ENCODE measurements at regions not wholly inside any gene's neighbourhood (a gene's known extent, or its start where the extent isn't known, plus 50 kb on each side); places are given as distances from the start of the nearest gene placed in this dataset.
"Not testable (repeated sequence)": the region's sequence is repeated elsewhere in the genome, so short reads cannot be mapped to it uniquely, and the experiment has no call there.

DNA sequence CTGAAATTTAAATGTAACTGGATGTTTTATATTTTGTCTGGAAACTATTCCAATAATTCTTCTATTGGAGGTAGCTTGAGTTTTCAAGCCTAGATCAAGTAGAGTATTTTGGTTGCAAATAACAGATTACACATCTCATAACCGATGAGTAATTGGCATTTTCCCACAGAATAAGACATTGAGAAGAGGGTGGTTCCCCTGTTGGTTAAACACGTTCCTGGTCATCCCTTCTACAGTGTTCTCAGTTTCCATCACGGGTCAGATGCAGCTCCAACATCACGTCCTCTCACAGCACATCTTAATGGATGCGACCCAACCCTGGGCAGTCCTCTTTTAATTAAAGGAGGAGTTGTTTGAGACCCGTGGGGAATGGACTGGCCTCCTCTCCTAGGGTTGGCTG is 149.0 kb upstream of the ZNF516 start:
- no peak for DNase-seq (ENCODE audit: low read depth in 2 of 2)

DNA sequence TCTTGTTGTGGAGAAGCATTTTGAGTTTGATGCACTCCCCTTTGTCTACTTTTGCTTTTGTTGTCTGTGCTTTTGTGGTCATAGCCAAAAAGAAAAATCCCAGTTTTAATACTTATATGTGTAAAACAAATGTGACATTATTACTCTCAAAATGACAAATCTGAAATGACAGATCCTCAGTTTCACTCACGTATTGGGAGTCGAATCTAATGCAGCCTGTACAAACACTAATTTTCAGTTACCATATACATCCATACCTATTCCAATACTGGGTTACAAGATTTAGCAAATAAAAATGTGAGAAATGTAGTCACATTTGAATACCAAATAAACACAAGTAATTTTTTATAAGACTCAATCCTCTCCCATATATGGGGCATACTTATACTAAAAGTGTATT is 148.2 kb upstream of the ZNF516 start:
- no peak for DNase-seq (ENCODE audit: low read depth in 2 of 2)

GRCh38 chr18:76640438-76640837 is 145.4 kb upstream of the ZNF516 start:
- DNase-seq (ENCODE audit: low read depth in 2 of 2): no peak

DNA sequence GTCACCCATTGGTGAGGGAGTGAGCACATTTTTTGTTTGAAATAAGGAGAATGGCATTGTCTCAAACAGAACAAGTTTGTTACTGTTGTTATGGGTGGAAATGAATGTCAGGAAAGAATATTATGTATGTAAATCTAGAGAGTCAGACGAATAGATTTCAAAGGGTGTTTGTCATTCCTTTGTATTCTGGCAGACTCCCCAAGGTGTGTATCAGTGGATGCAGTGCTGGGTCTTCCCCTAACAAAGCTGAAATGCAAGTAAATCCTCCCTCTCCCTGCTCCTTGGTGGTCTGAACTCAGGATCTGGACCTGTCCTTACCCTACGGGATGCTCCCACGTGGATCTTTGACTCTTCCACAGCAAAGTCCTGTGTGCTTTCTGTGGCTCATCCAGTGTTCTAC is 139.5 kb upstream of the ZNF516 start:
- no peak for DNase-seq (ENCODE audit: low read depth in 2 of 2)

GRCh38 chr18:76633588-76634269 is 138.7 kb upstream of the ZNF516 start:
- no peak for DNase-seq (ENCODE audit: low read depth in 2 of 2)

- no peak for DNase-seq (ENCODE audit: low read depth in 2 of 2)
Observed at GRCh38 chr18:76627444-76627843, 132.4 kb upstream of the ZNF516 start.

GRCh38 chr18:76626991-76627390 is 131.9 kb upstream of the ZNF516 start:
- DNase-seq (ENCODE audit: low read depth in 2 of 2): no peak

GRCh38 chr18:76622651-76623050 is 127.6 kb upstream of the ZNF516 start:
- no peak for DNase-seq (ENCODE audit: low read depth in 2 of 2)

DNA sequence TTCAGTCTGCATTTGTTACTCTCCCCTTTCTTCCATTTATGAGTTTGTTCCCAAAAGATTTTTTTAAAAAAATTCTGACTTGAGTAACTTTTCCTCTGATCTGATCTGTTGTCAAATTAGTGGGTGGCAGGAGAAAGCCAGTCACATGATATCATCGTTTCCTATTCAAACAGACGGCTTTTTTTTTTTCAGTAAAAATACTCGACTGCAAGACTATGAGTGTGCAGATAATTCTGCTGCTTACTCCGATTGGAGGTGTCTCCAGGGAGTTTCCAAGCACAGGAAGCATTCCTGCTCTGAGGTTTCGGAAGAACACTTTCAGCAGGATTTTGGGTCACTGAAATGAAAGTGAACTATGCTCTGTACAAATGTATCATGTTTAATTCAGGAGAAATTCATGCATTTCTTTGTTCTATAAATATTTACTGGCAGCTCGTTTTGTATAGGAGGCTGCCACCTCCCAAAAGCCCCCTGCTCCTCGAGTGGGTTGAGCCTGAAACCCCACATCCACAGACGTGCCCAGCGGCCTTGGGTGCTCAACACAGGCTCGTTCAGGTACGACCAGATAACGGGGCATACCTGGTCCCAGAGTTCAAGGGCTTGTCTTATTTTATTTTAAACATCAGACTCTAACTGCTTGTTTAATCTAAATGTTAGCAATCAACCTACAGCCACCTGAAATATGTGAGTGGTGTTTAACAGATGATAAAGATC is 126.9 kb upstream of the ZNF516 start:
- peak in 1 of 2 donors; percentile 6 for DNase-seq (ENCODE audit: low read depth in 2 of 2)

DNA sequence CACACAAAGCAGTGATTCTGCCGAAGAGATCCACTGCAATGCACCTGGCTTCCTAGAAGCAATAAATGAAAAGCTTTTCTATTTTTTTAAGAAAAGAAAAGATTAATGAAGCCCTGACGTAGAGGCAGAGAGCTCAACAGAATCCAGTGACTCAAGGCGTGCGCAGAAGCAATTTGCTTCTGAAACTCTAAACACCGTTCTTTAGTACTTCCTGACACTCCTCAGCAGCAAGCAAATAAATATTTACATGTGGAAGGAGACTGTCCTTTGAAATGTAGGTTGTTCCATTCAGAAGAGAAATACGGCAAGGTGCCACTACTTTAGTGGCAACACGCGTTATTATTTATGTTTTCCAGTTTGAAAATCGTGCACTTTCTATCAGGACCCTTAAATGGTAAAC is 126.2 kb upstream of the ZNF516 start:
- no peak for DNase-seq (ENCODE audit: low read depth in 2 of 2)

- peak in 1 of 2 donors; percentile 45 for DNase-seq (ENCODE audit: low read depth in 2 of 2)
Observed at GRCh38 chr18:76620321-76621170, 125.5 kb upstream of the ZNF516 start.

- no peak for DNase-seq (ENCODE audit: low read depth in 2 of 2)
Observed at GRCh38 chr18:76619621-76620315, 124.7 kb upstream of the ZNF516 start.

DNA sequence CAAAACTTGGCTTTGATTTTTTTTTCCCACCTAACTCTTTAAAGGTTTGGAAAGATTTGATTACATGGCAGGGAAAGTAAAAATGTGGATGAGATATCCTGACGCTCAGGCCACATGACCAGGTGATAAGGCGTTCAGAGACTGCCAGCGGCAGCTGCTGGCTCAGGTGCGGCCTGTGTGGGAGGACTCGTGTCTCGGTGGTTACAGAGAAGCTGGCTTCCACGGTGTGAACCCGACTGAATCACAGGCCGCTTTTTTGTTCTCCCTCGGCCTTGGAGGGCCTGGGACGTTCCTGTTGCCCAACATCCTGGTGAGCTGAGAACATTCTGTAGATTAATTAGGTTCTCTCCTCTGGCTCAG is 124.2 kb upstream of the ZNF516 start:
- DNase-seq (ENCODE audit: low read depth in 2 of 2): no peak

DNA sequence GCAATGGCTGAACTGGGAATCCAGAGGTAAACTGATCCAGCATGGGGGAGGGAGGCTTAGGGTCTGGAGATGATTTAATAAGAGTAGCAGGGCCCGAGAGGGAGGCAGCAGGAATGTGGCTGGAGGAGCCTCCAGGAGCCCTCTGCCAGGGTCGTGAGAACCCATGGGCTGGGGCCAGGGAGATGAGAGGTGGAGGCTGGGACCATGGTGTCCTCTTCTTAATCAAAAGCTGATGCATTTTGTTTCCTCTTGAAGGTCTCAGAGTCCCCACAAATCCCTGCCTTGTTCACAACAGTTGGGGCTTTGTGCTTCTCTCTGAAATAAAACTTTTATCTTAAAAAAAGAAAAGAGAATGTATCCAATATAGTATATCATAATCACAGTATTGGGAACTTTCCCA is 123.7 kb upstream of the ZNF516 start:
- DNase-seq (ENCODE audit: low read depth in 2 of 2): no peak

- DNase-seq (ENCODE audit: low read depth in 2 of 2): no peak
Observed at GRCh38 chr18:76616373-76616772, 121.3 kb upstream of the ZNF516 start.

DNA sequence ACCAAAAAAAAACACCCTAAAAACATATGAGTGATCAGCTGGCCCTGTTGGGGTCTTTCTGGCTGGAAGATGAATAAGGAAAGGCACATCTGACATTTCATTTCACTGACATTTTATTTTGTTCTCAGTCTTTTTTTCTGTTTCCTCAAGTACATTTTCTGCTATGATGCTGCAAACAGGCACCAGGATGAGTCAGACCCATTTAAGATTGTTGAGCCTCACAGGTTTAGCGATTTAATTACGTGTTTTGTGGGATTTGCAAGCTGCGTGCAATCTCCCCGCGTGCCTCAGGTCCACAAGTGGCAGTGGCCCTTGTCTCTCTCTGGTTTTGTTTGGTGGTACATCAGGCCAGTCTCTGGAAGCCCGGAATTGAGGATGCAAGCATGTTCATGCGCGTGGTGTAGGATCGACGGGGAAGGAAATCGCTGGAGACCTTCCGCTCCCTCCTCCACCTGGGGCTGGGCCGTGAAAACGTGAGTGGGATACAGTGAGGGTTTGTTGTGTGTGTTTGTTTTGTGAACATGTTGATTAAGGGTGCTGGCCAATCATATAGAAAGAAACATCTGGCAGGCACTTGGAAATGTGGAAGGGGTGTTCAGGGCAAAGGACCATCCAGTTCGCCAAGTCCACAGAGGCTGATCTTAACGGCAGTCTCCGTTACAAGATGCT is 120.2 kb upstream of the ZNF516 start:
- DNase-seq (ENCODE audit: low read depth in 2 of 2): no peak

GRCh38 chr18:76613755-76614120 is 118.7 kb upstream of the ZNF516 start:
- no peak for DNase-seq (ENCODE audit: low read depth in 2 of 2)

- no peak for DNase-seq (ENCODE audit: low read depth in 2 of 2)
Observed at GRCh38 chr18:76613053-76613754, 118.2 kb upstream of the ZNF516 start.

DNA sequence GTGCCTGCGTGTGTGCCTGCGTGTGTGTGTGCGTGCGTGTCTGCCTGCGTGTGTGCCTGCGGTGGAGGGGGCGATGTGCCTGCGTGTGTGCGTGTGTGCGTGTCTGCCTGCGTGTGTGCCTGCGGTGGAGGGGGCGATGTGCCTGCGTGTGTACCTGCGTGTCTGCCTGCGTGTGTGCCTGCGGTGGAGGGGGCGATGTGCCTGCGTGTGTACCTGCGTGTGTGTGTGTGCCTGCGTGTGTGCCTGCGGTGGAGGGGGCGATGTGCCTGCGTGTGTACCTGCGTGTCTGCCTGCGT is 116.7 kb upstream of the ZNF516 start:
- not testable (repeated sequence) for DNase-seq (ENCODE audit: low read depth in 2 of 2)

GRCh38 chr18:76610933-76611749 is 116.1 kb upstream of the ZNF516 start:
- DNase-seq (ENCODE audit: low read depth in 2 of 2): no peak

Data from lung microvascular endothelial cell (primary cell).